ENCODE measurements at regions not wholly inside any gene's neighbourhood (a gene's known extent, or its start where the extent isn't known, plus 50 kb on each side); places are given as distances from the start of the nearest gene placed in this dataset.

DNA sequence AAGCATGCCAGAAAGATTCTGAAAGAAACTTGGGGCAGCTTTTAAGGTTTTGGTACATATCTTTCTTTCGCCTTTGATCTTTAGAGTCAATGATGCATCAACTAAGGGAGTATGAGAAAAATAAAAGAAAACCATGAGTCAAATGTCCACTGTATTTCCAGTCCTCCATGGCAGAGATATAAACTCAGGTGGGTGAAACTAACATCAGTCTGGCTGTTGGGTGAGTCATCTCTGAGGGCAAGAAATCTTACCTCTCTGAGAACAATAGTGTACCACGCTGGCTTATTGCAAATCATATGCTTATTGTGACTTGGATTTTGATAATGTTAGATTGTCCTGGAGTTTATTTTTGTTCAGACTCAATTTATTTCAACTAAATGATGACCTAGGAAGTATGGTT is 521.0 kb downstream of the PLCL1 start:
- TF ChIP-seq, protein P1, sequence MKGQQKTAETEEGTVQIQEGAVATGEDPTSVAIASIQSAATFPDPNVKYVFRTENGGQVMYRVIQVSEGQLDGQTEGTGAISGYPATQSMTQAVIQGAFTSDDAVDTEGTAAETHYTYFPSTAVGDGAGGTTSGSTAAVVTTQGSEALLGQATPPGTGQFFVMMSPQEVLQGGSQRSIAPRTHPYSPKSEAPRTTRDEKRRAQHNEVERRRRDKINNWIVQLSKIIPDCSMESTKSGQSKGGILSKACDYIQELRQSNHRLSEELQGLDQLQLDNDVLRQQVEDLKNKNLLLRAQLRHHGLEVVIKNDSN (IDR thresholded peaks at IDR 0.05; ENCODE audit: borderline replicate concordance, low read depth): no peak
- TF ChIP-seq EP300 (IDR thresholded peaks at IDR 0.05; ENCODE audit: borderline replicate concordance in 1 of 2, low read depth in 1 of 2, low read length in 1 of 2): no peak
- TF ChIP-seq, protein P2, sequence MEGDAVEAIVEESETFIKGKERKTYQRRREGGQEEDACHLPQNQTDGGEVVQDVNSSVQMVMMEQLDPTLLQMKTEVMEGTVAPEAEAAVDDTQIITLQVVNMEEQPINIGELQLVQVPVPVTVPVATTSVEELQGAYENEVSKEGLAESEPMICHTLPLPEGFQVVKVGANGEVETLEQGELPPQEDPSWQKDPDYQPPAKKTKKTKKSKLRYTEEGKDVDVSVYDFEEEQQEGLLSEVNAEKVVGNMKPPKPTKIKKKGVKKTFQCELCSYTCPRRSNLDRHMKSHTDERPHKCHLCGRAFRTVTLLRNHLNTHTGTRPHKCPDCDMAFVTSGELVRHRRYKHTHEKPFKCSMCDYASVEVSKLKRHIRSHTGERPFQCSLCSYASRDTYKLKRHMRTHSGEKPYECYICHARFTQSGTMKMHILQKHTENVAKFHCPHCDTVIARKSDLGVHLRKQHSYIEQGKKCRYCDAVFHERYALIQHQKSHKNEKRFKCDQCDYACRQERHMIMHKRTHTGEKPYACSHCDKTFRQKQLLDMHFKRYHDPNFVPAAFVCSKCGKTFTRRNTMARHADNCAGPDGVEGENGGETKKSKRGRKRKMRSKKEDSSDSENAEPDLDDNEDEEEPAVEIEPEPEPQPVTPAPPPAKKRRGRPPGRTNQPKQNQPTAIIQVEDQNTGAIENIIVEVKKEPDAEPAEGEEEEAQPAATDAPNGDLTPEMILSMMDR (IDR thresholded peaks at IDR 0.05): no peak
- TF ChIP-seq, protein P3, sequence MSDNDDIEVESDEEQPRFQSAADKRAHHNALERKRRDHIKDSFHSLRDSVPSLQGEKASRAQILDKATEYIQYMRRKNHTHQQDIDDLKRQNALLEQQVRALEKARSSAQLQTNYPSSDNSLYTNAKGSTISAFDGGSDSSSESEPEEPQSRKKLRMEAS (IDR thresholded peaks at IDR 0.05; ENCODE audit: low read depth): no peak
- no peak for TF ChIP-seq TEAD4 (IDR thresholded peaks at IDR 0.05; ENCODE audit: borderline replicate concordance, insufficient read depth)
- no peak for TF ChIP-seq GABPA (IDR thresholded peaks at IDR 0.05; ENCODE audit: low read depth)
- TF ChIP-seq SIN3A (IDR thresholded peaks at IDR 0.05; ENCODE audit: borderline replicate concordance, low read depth, low read length): no peak
- no peak for TF ChIP-seq RAD21 (IDR thresholded peaks at IDR 0.05; ENCODE audit: low read length)
- TF ChIP-seq TCF12 (IDR thresholded peaks at IDR 0.05): no peak
- TF ChIP-seq, protein P4, sequence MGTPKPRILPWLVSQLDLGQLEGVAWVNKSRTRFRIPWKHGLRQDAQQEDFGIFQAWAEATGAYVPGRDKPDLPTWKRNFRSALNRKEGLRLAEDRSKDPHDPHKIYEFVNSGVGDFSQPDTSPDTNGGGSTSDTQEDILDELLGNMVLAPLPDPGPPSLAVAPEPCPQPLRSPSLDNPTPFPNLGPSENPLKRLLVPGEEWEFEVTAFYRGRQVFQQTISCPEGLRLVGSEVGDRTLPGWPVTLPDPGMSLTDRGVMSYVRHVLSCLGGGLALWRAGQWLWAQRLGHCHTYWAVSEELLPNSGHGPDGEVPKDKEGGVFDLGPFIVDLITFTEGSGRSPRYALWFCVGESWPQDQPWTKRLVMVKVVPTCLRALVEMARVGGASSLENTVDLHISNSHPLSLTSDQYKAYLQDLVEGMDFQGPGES (IDR thresholded peaks at IDR 0.05; ENCODE audit: low read depth, low read length): no peak
- TF ChIP-seq, protein P5, sequence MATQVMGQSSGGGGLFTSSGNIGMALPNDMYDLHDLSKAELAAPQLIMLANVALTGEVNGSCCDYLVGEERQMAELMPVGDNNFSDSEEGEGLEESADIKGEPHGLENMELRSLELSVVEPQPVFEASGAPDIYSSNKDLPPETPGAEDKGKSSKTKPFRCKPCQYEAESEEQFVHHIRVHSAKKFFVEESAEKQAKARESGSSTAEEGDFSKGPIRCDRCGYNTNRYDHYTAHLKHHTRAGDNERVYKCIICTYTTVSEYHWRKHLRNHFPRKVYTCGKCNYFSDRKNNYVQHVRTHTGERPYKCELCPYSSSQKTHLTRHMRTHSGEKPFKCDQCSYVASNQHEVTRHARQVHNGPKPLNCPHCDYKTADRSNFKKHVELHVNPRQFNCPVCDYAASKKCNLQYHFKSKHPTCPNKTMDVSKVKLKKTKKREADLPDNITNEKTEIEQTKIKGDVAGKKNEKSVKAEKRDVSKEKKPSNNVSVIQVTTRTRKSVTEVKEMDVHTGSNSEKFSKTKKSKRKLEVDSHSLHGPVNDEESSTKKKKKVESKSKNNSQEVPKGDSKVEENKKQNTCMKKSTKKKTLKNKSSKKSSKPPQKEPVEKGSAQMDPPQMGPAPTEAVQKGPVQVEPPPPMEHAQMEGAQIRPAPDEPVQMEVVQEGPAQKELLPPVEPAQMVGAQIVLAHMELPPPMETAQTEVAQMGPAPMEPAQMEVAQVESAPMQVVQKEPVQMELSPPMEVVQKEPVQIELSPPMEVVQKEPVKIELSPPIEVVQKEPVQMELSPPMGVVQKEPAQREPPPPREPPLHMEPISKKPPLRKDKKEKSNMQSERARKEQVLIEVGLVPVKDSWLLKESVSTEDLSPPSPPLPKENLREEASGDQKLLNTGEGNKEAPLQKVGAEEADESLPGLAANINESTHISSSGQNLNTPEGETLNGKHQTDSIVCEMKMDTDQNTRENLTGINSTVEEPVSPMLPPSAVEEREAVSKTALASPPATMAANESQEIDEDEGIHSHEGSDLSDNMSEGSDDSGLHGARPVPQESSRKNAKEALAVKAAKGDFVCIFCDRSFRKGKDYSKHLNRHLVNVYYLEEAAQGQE (IDR thresholded peaks at IDR 0.05; ENCODE audit: low read depth, low read length): no peak
- TF ChIP-seq FOXM1 (IDR thresholded peaks at IDR 0.05; ENCODE audit: low read depth): no peak
- no peak for TF ChIP-seq TAF1 (IDR thresholded peaks at IDR 0.05; ENCODE audit: borderline replicate concordance, low read depth, low read length)
- no peak for TF ChIP-seq RCOR1 (IDR thresholded peaks at IDR 0.05; ENCODE audit: low read length)
